Activated naive CD8-positive, alpha-beta T cell treated with anti-CD3 and anti-CD28 coated beads, Interleukin-2, amount 10 ng/mL, durations not matched to agents 7 days and 5 days (primary cell): ENCODE measurements at regions not wholly inside any gene's neighbourhood (a gene's known extent, or its start where the extent isn't known, plus 50 kb on each side); places are given as distances from the start of the nearest gene placed in this dataset.
A peak's percentile ranks its signal among the peaks of the same experiment; 100 is the strongest.

Experiments used
- ATAC-seq: fragments of 150-1000 bp; cut with Tn5 transposase; one replicate; pipeline ENCODE4 v1.10.0; 2021; ENCODE audit warnings: low read depth, moderate library complexity
- POLR2A ChIA-PET: fragments of 350-600 bp; sonication (Branson Sonifier 250); formaldehyde crosslinking; loops from one replicate; lab custom pipeline; 2021; ENCODE audit warnings: antibody characterized with exemption; lab: Charles Lee
- DNase-seq: peaks from one replicate; pipeline ENCODE4 v3.0.0; 2021
- H3K27ac Mint-ChIP-seq: one replicate; pipeline ENCODE4 v1.8.0; 2022; ENCODE audit warnings: mild to moderate bottlenecking, mixed read lengths
- H3K27me3 Mint-ChIP-seq: one replicate; pipeline ENCODE4 v1.8.0; 2022; ENCODE audit warnings: mild to moderate bottlenecking, moderate library complexity, mixed read lengths
- H3K36me3 Mint-ChIP-seq: one replicate; pipeline ENCODE4 v1.8.0; 2021; ENCODE audit warnings: mild to moderate bottlenecking, mixed read lengths
- H3K4me1 Mint-ChIP-seq: one replicate; pipeline ENCODE4 v1.8.0; 2021; ENCODE audit warnings: mixed read lengths
- H3K4me3 Mint-ChIP-seq: one replicate; pipeline ENCODE4 v1.8.0; 2022; ENCODE audit warnings: mild to moderate bottlenecking, moderate library complexity, mixed read lengths
- H3K9me3 Mint-ChIP-seq: one replicate; pipeline ENCODE4 v1.8.0; 2021; ENCODE audit warnings: mixed read lengths

- Mint-ChIP-seq H3K4me1 (peaks cover 3% of the 10 kb centered on the region), H3K27ac (no peak overlapping the region), H3K27me3 (peaks cover 57% of the 10 kb centered on the region), H3K36me3 (no peaks in the 10 kb centered on the region), H3K4me3 (no peak overlapping the region), H3K9me3 (no peaks in the 10 kb centered on the region)
- DNase-seq (no peak), ATAC-seq (no peak)
- POLR2A ChIA-PET: no interaction called here
Measured at GRCh38 chr10:118246332-118247295, 95.5 kb downstream of the FAM204A start.

GRCh38 chr10:118243907-118244306 lies 98.2 kb downstream of the FAM204A start:
- Mint-ChIP-seq H3K27me3 (peaks cover 60% of the 10 kb centered on the region), H3K4me3 (no peak overlapping the region)
- POLR2A ChIA-PET: no interaction called here

GRCh38 chr10:118241229-118242137 lies 100.6 kb downstream of the FAM204A start:
- DNase-seq (peak; percentile 63), ATAC-seq (no peak)
- no peak overlapping the region for H3K4me3 Mint-ChIP-seq
- H3K9me3 Mint-ChIP-seq: no peaks in the 10 kb centered on the region
- H3K4me1 Mint-ChIP-seq: peaks cover 6% of the 10 kb centered on the region
- no peaks in the 10 kb centered on the region for H3K36me3 Mint-ChIP-seq
- H3K27me3 Mint-ChIP-seq: peaks cover 50% of the 10 kb centered on the region
- no peak overlapping the region for H3K27ac Mint-ChIP-seq
- POLR2A ChIA-PET: no interaction called here

More at GRCh38 chr10:118243907-118244306, 98.2 kb downstream of the FAM204A start:
- H3K36me3 Mint-ChIP-seq: no peaks in the 10 kb centered on the region
- no peaks in the 10 kb centered on the region for H3K9me3 Mint-ChIP-seq
- ATAC-seq: no peak
- H3K4me1 Mint-ChIP-seq: peaks cover 4% of the 10 kb centered on the region
- DNase-seq: no peak
- no peak overlapping the region for H3K27ac Mint-ChIP-seq

GRCh38 chr10:118239236-118239630 lies 102.9 kb downstream of the FAM204A start:
- DNase-seq: no peak
- POLR2A ChIA-PET: no interaction called here
- Mint-ChIP-seq H3K36me3 (no peaks in the 10 kb centered on the region), H3K27me3 (peaks cover 33% of the 10 kb centered on the region), H3K27ac (no peak overlapping the region), H3K4me3 (no peak overlapping the region), H3K4me1 (peaks cover 3% of the 10 kb centered on the region), H3K9me3 (no peaks in the 10 kb centered on the region)
- no peak for ATAC-seq

GRCh38 chr10:118238573-118239235 lies 103.4 kb downstream of the FAM204A start:
- Mint-ChIP-seq H3K9me3 (no peaks in the 10 kb centered on the region), H3K4me3 (no peak overlapping the region), H3K27me3 (peaks cover 28% of the 10 kb centered on the region), H3K36me3 (no peaks in the 10 kb centered on the region), H3K4me1 (peaks cover 3% of the 10 kb centered on the region), H3K27ac (no peak overlapping the region)
- DNase-seq (no peak), ATAC-seq (no peak)
- POLR2A ChIA-PET: no interaction called here

GRCh38 chr10:118237930-118238329 lies 104.2 kb downstream of the FAM204A start:
- Mint-ChIP-seq H3K9me3 (no peaks in the 10 kb centered on the region), H3K27me3 (peaks cover 22% of the 10 kb centered on the region), H3K36me3 (no peaks in the 10 kb centered on the region), H3K4me3 (no peak overlapping the region), H3K27ac (no peak overlapping the region), H3K4me1 (peaks cover 3% of the 10 kb centered on the region)
- ATAC-seq: no peak
- no peak for DNase-seq
- POLR2A ChIA-PET: no interaction called here

GRCh38 chr10:118234683-118235082 lies 107.4 kb downstream of the FAM204A start:
- Mint-ChIP-seq H3K4me3 (no peak overlapping the region), H3K27ac (no peak overlapping the region), H3K4me1 (peaks cover 2% of the 10 kb centered on the region), H3K27me3 (peaks cover 12% of the 10 kb centered on the region), H3K36me3 (no peaks in the 10 kb centered on the region), H3K9me3 (no peaks in the 10 kb centered on the region)
- DNase-seq: no peak
- ATAC-seq: no peak
- POLR2A ChIA-PET: no interaction called here

GRCh38 chr10:118220346-118220850 lies 121.7 kb downstream of the FAM204A start:
- Mint-ChIP-seq H3K27ac (no peak overlapping the region), H3K9me3 (no peaks in the 10 kb centered on the region), H3K4me1 (no peaks in the 10 kb centered on the region), H3K27me3 (peaks cover 6% of the 10 kb centered on the region), H3K36me3 (no peaks in the 10 kb centered on the region), H3K4me3 (no peak overlapping the region)
- DNase-seq (no peak), ATAC-seq (no peak)
- POLR2A ChIA-PET: no interaction called here

- POLR2A ChIA-PET: no interaction called here
- Mint-ChIP-seq H3K36me3 (no peaks in the 10 kb centered on the region), H3K4me3 (no peak overlapping the region), H3K27ac (no peak overlapping the region), H3K27me3 (peaks cover 17% of the 10 kb centered on the region), H3K9me3 (no peaks in the 10 kb centered on the region), H3K4me1 (no peaks in the 10 kb centered on the region)
- no peak for ATAC-seq
- no peak for DNase-seq
Measured at GRCh38 chr10:118218562-118218961, 123.6 kb downstream of the FAM204A start.

- ATAC-seq (no peak), DNase-seq (no peak)
- Mint-ChIP-seq H3K27ac (no peak overlapping the region), H3K36me3 (no peaks in the 10 kb centered on the region), H3K4me3 (no peak overlapping the region), H3K27me3 (peaks cover 25% of the 10 kb centered on the region), H3K4me1 (no peaks in the 10 kb centered on the region), H3K9me3 (no peaks in the 10 kb centered on the region)
- POLR2A ChIA-PET: no interaction called here
Measured at GRCh38 chr10:118216571-118217170, 125.5 kb downstream of the FAM204A start.

- H3K27ac Mint-ChIP-seq: no peak overlapping the region
- H3K4me1 Mint-ChIP-seq: no peaks in the 10 kb centered on the region
- no peaks in the 10 kb centered on the region for H3K36me3 Mint-ChIP-seq
- H3K4me3 Mint-ChIP-seq: no peak overlapping the region
- no peaks in the 10 kb centered on the region for H3K9me3 Mint-ChIP-seq
- no peak for DNase-seq
- peaks cover 29% of the 10 kb centered on the region for H3K27me3 Mint-ChIP-seq
- POLR2A ChIA-PET: no interaction called here
- no peak for ATAC-seq
Measured at GRCh38 chr10:118216020-118216419, 126.1 kb downstream of the FAM204A start.

GRCh38 chr10:118214776-118215175 lies 127.3 kb downstream of the FAM204A start:
- POLR2A ChIA-PET: no interaction called here
- H3K9me3 Mint-ChIP-seq: no peaks in the 10 kb centered on the region
- H3K27me3 Mint-ChIP-seq: peaks cover 31% of the 10 kb centered on the region
- no peaks in the 10 kb centered on the region for H3K4me1 Mint-ChIP-seq
- H3K4me3 Mint-ChIP-seq: no peak overlapping the region
- no peak overlapping the region for H3K27ac Mint-ChIP-seq
- no peak for ATAC-seq
- DNase-seq: no peak
- no peaks in the 10 kb centered on the region for H3K36me3 Mint-ChIP-seq
